Stimulated activated naive B cell treated with anti-CD40 and anti-IgM and Interleukin-4, amounts not matched to agents 10 μg/mL and 1 μg/mL and 100 μg/mL, for 72 hours (primary cell): ENCODE measurements at regions not wholly inside any gene's neighbourhood (a gene's known extent, or its start where the extent isn't known, plus 50 kb on each side); places are given as distances from the start of the nearest gene placed in this dataset.

ENCODE experiments used
- ATAC-seq, 2 donors: fragments of 150-1000 bp; cut with Tn5 transposase; replicated peaks; 2 replicates each; pipeline ENCODE4 v1.10.0; 2021; ENCODE audit warnings: moderate library complexity in 1 of 2
- DNase-seq: peaks from one replicate; pipeline ENCODE4 v3.0.0; 2021
- H3K27ac Mint-ChIP-seq: one replicate; pipeline ENCODE4 v1.8.0; 2022; ENCODE audit warnings: mild to moderate bottlenecking, mixed read lengths
- H3K27me3 Mint-ChIP-seq, 2 donors: one replicate each; pipeline ENCODE4 v1.8.0; 2022; ENCODE audit warnings: mixed read lengths in 2 of 2
- H3K36me3 Mint-ChIP-seq, 2 donors: one replicate each; pipeline ENCODE4 v1.8.0; 2022; ENCODE audit warnings: mixed read lengths in 2 of 2, mild to moderate bottlenecking in 1 of 2
- H3K4me1 Mint-ChIP-seq, 2 donors: one replicate each; pipeline ENCODE4 v1.8.0; 2022; ENCODE audit warnings: mixed read lengths in 2 of 2, mild to moderate bottlenecking in 1 of 2
- H3K4me3 Mint-ChIP-seq, 2 donors: one replicate each; pipeline ENCODE4 v1.8.0; 2022; ENCODE audit warnings: mild to moderate bottlenecking in 2 of 2, mixed read lengths in 2 of 2, moderate library complexity in 1 of 2
- H3K9me3 Mint-ChIP-seq, 2 donors: one replicate each; pipeline ENCODE4 v1.8.0; 2022; ENCODE audit warnings: mixed read lengths in 2 of 2, mild to moderate bottlenecking in 1 of 2

GRCh38 chr4:53695540-53696463 is 104.5 kb upstream of the LNX1 start:
- DNase-seq (no peak), ATAC-seq (no peak)
- H3K4me3 Mint-ChIP-seq, result no peak overlapping the region
- H3K27me3 Mint-ChIP-seq, result peaks cover 0 to 3% of the 10 kb centered on the region in 2 donors
- H3K36me3 Mint-ChIP-seq, result peaks cover 0 to 3% of the 10 kb centered on the region in 2 donors
- H3K4me1 Mint-ChIP-seq, result peaks cover 4 to 10% of the 10 kb centered on the region in 2 donors
- no peak overlapping the region for H3K27ac Mint-ChIP-seq
- peaks cover 4 to 6% of the 10 kb centered on the region in 2 donors for H3K9me3 Mint-ChIP-seq

DNA sequence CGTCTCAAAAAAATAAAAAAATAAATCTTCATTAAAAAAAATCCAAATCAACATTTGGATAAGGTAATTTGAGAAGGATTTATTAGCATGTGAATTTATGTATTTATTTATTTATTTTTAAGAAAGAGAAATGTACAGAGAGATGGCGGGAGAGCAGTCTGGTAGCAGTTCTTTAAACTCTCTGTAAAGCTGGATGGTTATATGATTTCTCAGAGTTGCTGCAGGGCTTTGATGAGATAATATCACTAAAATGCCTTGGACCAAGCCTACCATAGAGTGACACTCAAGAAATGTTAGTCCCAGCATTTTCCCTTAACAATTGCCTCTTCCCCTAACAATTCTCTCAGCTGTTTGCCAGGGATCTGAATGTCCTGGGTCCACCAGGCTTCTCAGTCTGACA is 103.4 kb upstream of the LNX1 start:
- no peaks in the 10 kb centered on the region for H3K36me3 Mint-ChIP-seq

DNA sequence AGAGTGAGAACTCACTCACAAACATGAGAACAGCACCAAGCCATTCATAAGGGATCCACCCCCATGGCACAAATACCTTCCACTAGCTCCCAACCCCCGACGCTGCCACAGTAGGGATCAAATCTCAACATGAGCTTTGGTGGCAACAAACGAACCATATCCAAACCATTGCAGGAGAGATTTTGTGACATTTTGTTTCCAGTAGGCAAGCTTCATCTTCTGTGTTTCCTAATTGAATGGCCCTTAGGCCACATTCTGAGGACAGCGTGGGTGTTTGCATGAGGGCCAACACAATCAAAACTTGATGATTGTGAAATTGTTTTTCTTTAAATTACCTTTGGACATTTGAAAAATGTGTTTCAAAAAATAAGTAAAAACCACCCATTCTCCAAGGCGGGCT is 102.6 kb upstream of the LNX1 start:
- Mint-ChIP-seq H3K4me1 (peaks cover 13 to 24% of the 10 kb centered on the region in 2 donors), H3K27ac (no peak overlapping the region), H3K4me3 (no peak overlapping the region), H3K27me3 (peaks cover 5 to 19% of the 10 kb centered on the region in 2 donors), H3K9me3 (no peaks in the 10 kb centered on the region), H3K36me3 (no peaks in the 10 kb centered on the region)
- DNase-seq (no peak), ATAC-seq (no peak)

More for the DNA sequence above, 103.4 kb upstream of the LNX1 start:
- H3K4me3 Mint-ChIP-seq, result no peak overlapping the region
- H3K4me1 Mint-ChIP-seq, result peaks cover 12 to 18% of the 10 kb centered on the region in 2 donors
- peaks cover 0 to 2% of the 10 kb centered on the region in 2 donors for H3K9me3 Mint-ChIP-seq
- H3K27ac Mint-ChIP-seq, result no peak overlapping the region
- no peak for ATAC-seq
- H3K27me3 Mint-ChIP-seq, result peaks cover under 1 to 15% of the 10 kb centered on the region in 2 donors
- DNase-seq, result no peak

DNA sequence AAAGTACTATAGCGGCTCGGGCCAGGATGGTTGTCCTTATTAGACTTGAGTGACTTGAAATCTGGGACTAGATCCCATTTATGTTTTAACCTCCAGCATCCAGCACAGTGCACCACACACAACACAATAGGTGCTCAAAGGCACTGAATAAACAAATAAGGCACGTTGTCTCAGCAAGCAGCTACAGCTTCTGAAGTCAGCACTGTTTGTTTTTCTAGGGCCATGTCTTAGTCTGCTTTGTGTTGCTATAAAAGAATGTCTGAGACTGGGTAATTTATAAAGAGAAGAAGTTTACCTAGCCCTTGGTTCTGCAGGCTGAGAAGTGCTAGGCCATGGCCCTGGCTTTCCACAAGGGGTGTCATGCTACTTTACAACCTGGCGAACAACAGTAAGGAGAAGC is 102.1 kb upstream of the LNX1 start:
- no peaks in the 10 kb centered on the region for H3K36me3 Mint-ChIP-seq
- ATAC-seq (no peak), DNase-seq (no peak)
- H3K27ac Mint-ChIP-seq, result no peak overlapping the region
- H3K9me3 Mint-ChIP-seq, result no peaks in the 10 kb centered on the region
- peaks cover 16 to 28% of the 10 kb centered on the region in 2 donors for H3K4me1 Mint-ChIP-seq
- H3K4me3 Mint-ChIP-seq, result no peak overlapping the region
- H3K27me3 Mint-ChIP-seq, result peaks cover 5 to 19% of the 10 kb centered on the region in 2 donors

DNA sequence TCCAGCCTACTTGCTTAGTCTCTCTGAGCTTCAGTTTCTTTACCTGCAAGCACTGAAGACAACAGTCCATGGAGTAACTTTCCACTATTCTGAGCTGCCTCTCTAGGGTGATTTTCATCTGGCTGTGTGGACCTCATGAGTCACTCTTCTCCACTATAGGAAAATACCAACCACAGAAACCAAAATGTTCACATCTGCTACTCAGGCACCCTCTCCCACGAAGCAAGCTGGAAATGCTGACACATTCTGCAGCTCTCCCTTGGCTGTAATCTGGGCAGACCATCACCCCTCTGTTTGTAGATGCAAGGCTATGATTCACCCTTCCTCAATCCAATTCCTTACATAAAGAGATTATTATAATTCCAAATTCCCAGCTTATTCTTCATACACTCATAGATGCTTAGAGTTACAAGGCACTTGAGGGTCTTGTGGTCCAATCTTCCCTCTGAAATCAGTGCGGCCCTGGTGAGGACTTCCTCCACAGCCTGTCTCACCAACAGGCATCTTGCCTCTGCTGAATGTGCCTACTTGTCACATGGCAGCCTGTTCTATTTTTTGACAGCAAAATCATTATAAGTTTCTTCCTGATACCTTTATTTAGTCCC is 97.0 kb upstream of the LNX1 start:
- Mint-ChIP-seq H3K27me3 (peaks cover 12 to 19% of the 10 kb centered on the region in 2 donors), H3K9me3 (no peaks in the 10 kb centered on the region), H3K4me3 (no peak overlapping the region), H3K27ac (peak overlapping the region; percentile 31), H3K36me3 (no peaks in the 10 kb centered on the region), H3K4me1 (peaks cover 22 to 25% of the 10 kb centered on the region in 2 donors)
- DNase-seq, result peak; percentile 34
- ATAC-seq, result peak; percentile 95 to 96

- H3K27me3 Mint-ChIP-seq, result peaks cover 12 to 23% of the 10 kb centered on the region in 2 donors
- no peak for DNase-seq
- H3K4me1 Mint-ChIP-seq, result peaks cover 22 to 25% of the 10 kb centered on the region in 2 donors
- no peak overlapping the region for H3K27ac Mint-ChIP-seq
- H3K9me3 Mint-ChIP-seq, result no peaks in the 10 kb centered on the region
- no peaks in the 10 kb centered on the region for H3K36me3 Mint-ChIP-seq
- no peak overlapping the region for H3K4me3 Mint-ChIP-seq
- no peak for ATAC-seq
Observed at GRCh38 chr4:53686521-53686920, 95.2 kb upstream of the LNX1 start.

GRCh38 chr4:53684136-53685130 is 93.1 kb upstream of the LNX1 start:
- no peaks in the 10 kb centered on the region for H3K36me3 Mint-ChIP-seq
- no peak overlapping the region for H3K4me3 Mint-ChIP-seq
- peaks cover 1 to 4% of the 10 kb centered on the region in 2 donors for H3K9me3 Mint-ChIP-seq
- peaks cover 10 to 15% of the 10 kb centered on the region in 2 donors for H3K4me1 Mint-ChIP-seq
- peaks cover 6 to 10% of the 10 kb centered on the region in 2 donors for H3K27me3 Mint-ChIP-seq
- H3K27ac Mint-ChIP-seq, result no peak overlapping the region
- ATAC-seq, result no peak
- no peak for DNase-seq

DNA sequence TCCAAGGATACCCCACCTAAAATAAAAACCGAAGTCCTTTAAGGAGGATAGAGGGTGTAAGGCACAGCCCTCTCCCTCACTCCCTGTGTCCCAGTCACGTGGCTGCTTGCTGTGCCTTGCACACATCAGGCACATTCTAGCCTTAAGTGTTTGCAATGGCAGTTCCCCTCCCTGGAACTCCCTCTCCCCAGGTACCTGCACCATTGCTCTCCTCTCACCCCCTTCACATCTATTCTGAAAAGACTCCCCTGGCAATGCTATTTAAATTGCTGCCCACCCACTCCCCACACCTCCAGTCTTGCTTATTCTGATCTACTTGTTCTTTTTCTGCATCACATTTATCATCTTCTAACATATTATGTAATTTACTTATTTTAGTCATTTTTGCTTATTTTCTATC is 91.6 kb upstream of the LNX1 start:
- Mint-ChIP-seq H3K9me3 (peaks cover 5 to 8% of the 10 kb centered on the region in 2 donors), H3K27me3 (peaks cover 7% of the 10 kb centered on the region in 2 donors), H3K27ac (no peak overlapping the region), H3K36me3 (no peaks in the 10 kb centered on the region), H3K4me3 (no peak overlapping the region), H3K4me1 (peaks cover under 1 to 2% of the 10 kb centered on the region in 2 donors)
- DNase-seq, result no peak
- ATAC-seq, result no peak

GRCh38 chr4:53682196-53682595 is 90.9 kb upstream of the LNX1 start:
- Mint-ChIP-seq H3K9me3 (peaks cover 6 to 9% of the 10 kb centered on the region in 2 donors), H3K36me3 (no peaks in the 10 kb centered on the region), H3K4me3 (no peak overlapping the region), H3K4me1 (no peaks in the 10 kb centered on the region), H3K27ac (no peak overlapping the region), H3K27me3 (peaks cover 8 to 10% of the 10 kb centered on the region in 2 donors)
- no peak for DNase-seq
- ATAC-seq, result no peak

DNA sequence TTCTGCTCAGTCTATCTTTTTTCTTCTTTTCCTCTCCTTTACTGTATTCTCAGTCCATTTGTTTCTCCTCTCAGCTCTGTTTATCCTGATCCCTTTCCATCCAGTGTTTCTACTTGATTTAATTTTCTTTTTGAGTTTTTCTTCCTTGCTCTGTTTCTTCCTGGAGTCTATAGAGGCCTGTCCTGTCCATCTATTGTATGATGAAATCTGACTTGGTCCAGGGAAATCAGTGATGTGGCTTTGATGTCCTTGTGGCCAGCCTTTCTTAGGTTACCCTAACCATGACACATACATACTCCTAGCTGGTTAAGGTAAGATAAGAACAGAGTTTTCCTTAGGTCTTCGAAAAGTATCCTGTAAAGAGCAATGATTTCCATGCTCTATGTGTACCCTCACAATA is 89.3 kb upstream of the LNX1 start:
- Mint-ChIP-seq H3K4me3 (no peak overlapping the region), H3K36me3 (no peaks in the 10 kb centered on the region)

GRCh38 chr4:53680168-53680567 is 88.9 kb upstream of the LNX1 start:
- no peaks in the 10 kb centered on the region for H3K4me1 Mint-ChIP-seq
- no peak overlapping the region for H3K4me3 Mint-ChIP-seq
- no peak for ATAC-seq
- no peaks in the 10 kb centered on the region for H3K36me3 Mint-ChIP-seq
- peaks cover 7 to 9% of the 10 kb centered on the region in 2 donors for H3K9me3 Mint-ChIP-seq
- no peak for DNase-seq
- no peak overlapping the region for H3K27ac Mint-ChIP-seq
- H3K27me3 Mint-ChIP-seq, result peaks cover 10 to 18% of the 10 kb centered on the region in 2 donors

More for the DNA sequence above, 89.3 kb upstream of the LNX1 start:
- no peaks in the 10 kb centered on the region for H3K4me1 Mint-ChIP-seq
- peaks cover 10 to 23% of the 10 kb centered on the region in 2 donors for H3K27me3 Mint-ChIP-seq
- no peak for ATAC-seq
- H3K9me3 Mint-ChIP-seq, result peaks cover 7 to 9% of the 10 kb centered on the region in 2 donors
- no peak overlapping the region for H3K27ac Mint-ChIP-seq
- no peak for DNase-seq

- DNase-seq, result no peak
- H3K27me3 Mint-ChIP-seq, result peaks cover 7 to 18% of the 10 kb centered on the region in 2 donors
- H3K36me3 Mint-ChIP-seq, result no peaks in the 10 kb centered on the region
- no peaks in the 10 kb centered on the region for H3K4me1 Mint-ChIP-seq
- H3K4me3 Mint-ChIP-seq, result no peak overlapping the region
- ATAC-seq, result no peak
- no peak overlapping the region for H3K27ac Mint-ChIP-seq
- peaks cover 7 to 9% of the 10 kb centered on the region in 2 donors for H3K9me3 Mint-ChIP-seq
Observed at GRCh38 chr4:53676402-53676871, 85.2 kb upstream of the LNX1 start.

DNA sequence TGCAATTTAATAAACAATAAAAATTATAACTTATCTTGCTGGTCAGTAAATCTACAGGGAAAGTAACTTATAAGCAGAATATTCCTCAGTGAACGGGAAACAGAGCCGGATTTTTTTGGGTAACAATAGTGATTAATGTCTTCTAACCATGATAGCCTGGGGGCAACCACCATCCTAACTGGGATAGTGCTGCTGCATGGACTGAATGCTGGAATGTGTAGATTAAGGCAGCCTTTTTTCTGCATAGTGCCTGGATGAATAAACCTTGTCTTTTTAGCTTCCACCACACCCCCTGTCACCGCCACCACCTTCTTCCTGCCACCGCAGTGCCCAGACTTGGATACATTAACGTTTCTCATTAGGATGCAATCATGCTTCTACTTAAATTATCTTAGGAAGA is 83.6 kb upstream of the LNX1 start:
- no peak overlapping the region for H3K27ac Mint-ChIP-seq

More for the DNA sequence above, 83.6 kb upstream of the LNX1 start:
- H3K36me3 Mint-ChIP-seq, result no peaks in the 10 kb centered on the region
- peaks cover 4 to 5% of the 10 kb centered on the region in 2 donors for H3K9me3 Mint-ChIP-seq
- DNase-seq, result no peak
- no peak for ATAC-seq
- H3K4me3 Mint-ChIP-seq, result no peak overlapping the region
- H3K4me1 Mint-ChIP-seq, result no peaks in the 10 kb centered on the region
- H3K27me3 Mint-ChIP-seq, result peaks cover 10 to 31% of the 10 kb centered on the region in 2 donors
